K562 (cell line): ENCODE measurements at regions not wholly inside any gene's neighbourhood (a gene's known extent, or its start where the extent isn't known, plus 50 kb on each side); places are given as distances from the start of the nearest gene placed in this dataset.

Experiments used
- ATAC-seq: fragments of 200-7000 bp; cut with Tn5 transposase; 3 replicates; pipeline ENCODE4 v1.9.1; 2020; ENCODE audit warnings: moderate library complexity
- BruUV-seq: library from RNA; stranded (reverse); fragments of 400-500 nt; replicated peaks from 2 replicates; lab custom pipeline; 2021; lab: Mats Ljungman, UMichigan
- CTCF ChIA-PET: fragments of 300-600 bp; formaldehyde crosslinking; extraction: SDS; loops from one replicate; lab custom pipeline; 2021; ENCODE audit warnings: low intra/inter-chr PET ratio; lab: Yijun Ruan, JAX
- POLR2A ChIA-PET: fragments of 300-600, 350-650 bp; sonication (Branson Sonifier 250); formaldehyde crosslinking; extraction: SDS; loops from one replicate; lab custom pipeline; 2021; ENCODE audit warnings: antibody characterized with exemption, inconsistent platforms; lab: Yijun Ruan, JAX
- DNase-seq, 4 experiments: peaks; one replicate each; pipeline versions ENCODE4 v3.0.0 to v3.0.0-alpha.2; 2011 to 2018; ENCODE audit warnings: low spot score in 3 of 4, mixed read lengths in 3 of 4; ENCODE audit errors: extremely low read depth in 1 of 4
- FAIRE-seq: peaks from 2 replicates; lab custom pipeline; 2011; peaks lifted over from hg19 to GRCh38; lab: Jason Lieb, UNC
- H2AFZ ChIP-seq: 2 replicates; pipeline ENCODE4 v1.6.0; 2011; ENCODE audit warnings: low read depth, low read length, control low read depth, inconsistent platforms
- H3K27ac ChIP-seq: fragments of 200-600 bp; 3 replicates; pipeline ENCODE4 v1.8.0; 2011; ENCODE audit warnings: low read depth, mild to moderate bottlenecking, control low read depth, inconsistent platforms, low read length, moderate library complexity, mixed read lengths; ENCODE audit errors: extremely low read depth
- H3K27me3 ChIP-seq, 2 experiments: fragments of 300-600 bp in 1 of 2; 2 replicates in 1 of 2; 3 replicates in 1 of 2; pipeline versions ENCODE4 v1.6.0 to v1.8.0; 2011; ENCODE audit warnings: inconsistent platforms in 2 of 2, low read length in 2 of 2, mild to moderate bottlenecking in 1 of 2, mixed read lengths in 1 of 2, moderate library complexity in 1 of 2; ENCODE audit not compliant: control insufficient read depth in 2 of 2, insufficient read depth in 2 of 2
- H3K36me3 ChIP-seq: fragments of 300-600 bp; 3 replicates; pipeline ENCODE4 v1.8.0; 2011; ENCODE audit warnings: mild to moderate bottlenecking, low read length, inconsistent platforms; ENCODE audit not compliant: control insufficient read depth, insufficient read depth
- H3K4me1 ChIP-seq, 2 experiments: fragments of 200-600 bp in 1 of 2; replicated peaks in 1 of 2; 2 replicates in 1 of 2; 3 replicates in 1 of 2; pipeline versions ENCODE4 v1.5.1 to v1.8.0; 2011; ENCODE audit warnings: inconsistent platforms in 2 of 2, low read length in 2 of 2, mild to moderate bottlenecking in 1 of 2, mixed read lengths in 1 of 2, moderate library complexity in 1 of 2; ENCODE audit not compliant: control insufficient read depth in 2 of 2, insufficient read depth in 2 of 2
- H3K4me2 ChIP-seq: 2 replicates; pipeline ENCODE4 v1.6.1; 2011; ENCODE audit warnings: low read length, control low read depth, inconsistent platforms, mixed read lengths; ENCODE audit not compliant: insufficient read depth
- H3K4me3 ChIP-seq: fragments of 200-600 bp; sonication (generic), shearing (Covaris generic); 2 replicates; pipeline ENCODE4 v1.5.1; 2016; ENCODE audit warnings: control low read depth, inconsistent platforms
- H3K79me2 ChIP-seq: fragments of 200-600 bp; 3 replicates; pipeline ENCODE4 v1.8.0; 2011; ENCODE audit warnings: low read length, inconsistent platforms; ENCODE audit not compliant: control insufficient read depth, insufficient read depth
- H3K9ac ChIP-seq, 2 experiments: 2 replicates each; pipeline versions ENCODE4 v1.6.0 to v1.6.1; 2011; ENCODE audit warnings: low read depth in 2 of 2, low read length in 2 of 2, control low read depth in 1 of 2, inconsistent platforms in 1 of 2, mild to moderate bottlenecking in 1 of 2, mixed read lengths in 1 of 2; ENCODE audit not compliant: insufficient read depth in 1 of 2
- H3K9me1 ChIP-seq: one replicate; pipeline ENCODE4 v1.6.0; 2011; ENCODE audit warnings: inconsistent platforms, mild to moderate bottlenecking, low read length, moderate library complexity; ENCODE audit not compliant: control insufficient read depth, insufficient read depth
- H3K9me3 ChIP-seq: replicated peaks from 2 replicates; pipeline ENCODE4 v1.5.1; 2011; ENCODE audit warnings: low read depth, low read length, inconsistent platforms; ENCODE audit not compliant: control insufficient read depth, insufficient read depth
- H4K20me1 ChIP-seq: replicated peaks from 2 replicates; pipeline ENCODE4 v1.6.1; 2011; ENCODE audit warnings: low read length, inconsistent platforms, mixed read lengths; ENCODE audit not compliant: control insufficient read depth, insufficient read depth
- BDP1 ChIP-seq: IDR thresholded peaks from 3 replicates; pipeline ENCODE4 v1.6.1; 2011; ENCODE audit not compliant: insufficient read length, insufficient read depth
- EP300 ChIP-seq: IDR thresholded peaks from 2 replicates; pipeline ENCODE4 v1.6.1; 2012; ENCODE audit warnings: low read length, improper control_type of control experiment
- IRF2 ChIP-seq: sonication (generic); formaldehyde crosslinking; IDR thresholded peaks from 2 replicates; pipeline ENCODE4 v1.8.1; 2022; ENCODE audit warnings: mild to moderate bottlenecking, missing genetic modification reagents
- MECOM ChIP-seq: fragments of 250-450 bp; sonication (Bioruptor Pico); IDR thresholded peaks from 2 replicates; pipeline ENCODE4 v1.8.0; 2022; ENCODE audit warnings: inconsistent platforms
- MIER1 ChIP-seq: fragments of 450-650 bp; IDR thresholded peaks from 2 replicates; pipeline ENCODE4 v1.6.1; 2016; ENCODE audit warnings: antibody characterized with exemption, mild to moderate bottlenecking, low read depth
- SMAD3 ChIP-seq: fragments of 450-650 bp; formaldehyde crosslinking; conservative IDR thresholded peaks from 2 replicates; pipeline ENCODE4 v1.4.0; 2020; ENCODE audit warnings: mild to moderate bottlenecking
- ZNF324 ChIP-seq: fragments of 250-450 bp; sonication (Bioruptor Pico); IDR thresholded peaks from 2 replicates; pipeline ENCODE4 v1.4.0; 2020; ENCODE audit warnings: mild to moderate bottlenecking
- WGBS: fragments of 100-300 bp; shearing (Covaris generic); methylation state at CpG from one replicate; pipeline ENCODE4 v1.1.6; 2016; ENCODE audit warnings: low coverage, mixed read lengths; ENCODE audit not compliant: insufficient coverage; ENCODE audit errors: missing lambda C conversion rate; 5-methylcytosine and 5-hydroxymethylcytosine counted together
- in situ Hi-C: fragments of 300-500 bp; cut with MboI; formaldehyde crosslinking; loops from 4 replicates; pipeline ENCODE4 v1.15.0; 2018; ENCODE audit warnings: inconsistent platforms, mixed read lengths
- intact Hi-C: fragments of 100-400 bp; cut with micrococcal nuclease; formaldehyde crosslinking; loops from 2 replicates; pipeline ENCODE4 v1.14.2; 2022
- TF ChIP-seq, protein P1 (sequence below): sonication (generic); formaldehyde crosslinking; IDR thresholded peaks from 2 replicates; pipeline ENCODE4 v1.8.0; 2022; ENCODE audit warnings: mild to moderate bottlenecking, missing genetic modification reagents
- TF ChIP-seq, protein P2 (sequence below), 2 experiments: fragments of 150-350 bp in 1 of 2; IDR thresholded peaks; 2 replicates each; pipeline ENCODE4 v1.6.1; 2012 to 2016; ENCODE audit warnings: low read depth in 2 of 2, low read length in 2 of 2, mild to moderate bottlenecking in 1 of 2, moderate library complexity in 1 of 2
- TF ChIP-seq, protein P3 (sequence below): sonication (generic); formaldehyde crosslinking; IDR thresholded peaks from 2 replicates; pipeline ENCODE4 v1.9.0; 2022; ENCODE audit warnings: mild to moderate bottlenecking, missing genetic modification reagents
- TF ChIP-seq, protein P4 (sequence below): fragments of 450-650 bp; IDR thresholded peaks from 2 replicates; pipeline ENCODE4 v1.6.1; 2016

GRCh38 chr1:214761030-214761429 is 158.0 kb downstream of the CENPF start:
- Histone ChIP-seq H2AFZ (no peak overlapping the region), H3K36me3 (no peaks in the 10 kb centered on the region), H4K20me1 (no peaks in the 10 kb centered on the region), H3K4me1 (no peaks in the 10 kb centered on the region), H3K9me1 (no peaks in the 10 kb centered on the region), H3K79me2 (no peaks in the 10 kb centered on the region), H3K27me3 (no peaks in the 10 kb centered on the region), H3K4me2 (no peak overlapping the region), H3K27ac (no peak overlapping the region), H3K4me3 (no peak overlapping the region)
- POLR2A ChIA-PET = no interaction called here
- ATAC-seq (no peak), DNase-seq (no peak), FAIRE-seq (no peak)
- intact Hi-C loops = no loop called here
- BruUV-seq = no TSS peak
- in situ Hi-C loops = no loop called here
- WGBS = 4% methylated on average over 1 of the region's 1 CpG
- TF ChIP-seq BDP1 (no peak), MIER1 (no peak), ZNF324 (CRISPR knock-in tag) (peak; percentile 92), IRF2 (no peak)
- TF ChIP-seq, all 486 proteins: peak for 1
- Histone ChIP-seq H3K9me3 (0 out of 2 replicates have a peak, but pooled peaks cover 3% of the 10 kb centered on the region), H3K9ac (no peak overlapping the region)
- CTCF ChIA-PET = no interaction called here

DNA sequence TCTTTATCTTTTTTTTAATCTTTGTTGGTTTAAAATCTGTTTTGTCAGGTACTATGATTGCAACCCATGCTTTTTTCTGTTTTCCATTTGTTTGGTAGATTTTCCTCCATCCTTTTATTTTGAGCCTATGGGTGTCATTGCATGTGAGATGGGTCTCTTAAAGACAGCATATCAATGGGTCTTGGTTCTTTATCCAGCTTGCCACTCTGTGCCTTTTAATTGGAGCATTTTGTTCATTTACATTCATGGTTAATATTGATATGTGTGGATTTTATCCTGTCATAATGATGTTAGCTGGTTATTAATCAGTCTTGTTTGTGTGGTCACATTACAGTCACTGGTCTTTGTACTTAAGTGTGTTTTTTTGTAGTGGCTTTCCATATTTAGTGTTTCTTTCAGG is 159.9 kb downstream of the CENPF start:
- Histone ChIP-seq H3K27me3 (no peaks in the 10 kb centered on the region), H4K20me1 (no peaks in the 10 kb centered on the region), H3K4me3 (no peak overlapping the region), H2AFZ (no peak overlapping the region), H3K9me3 (0 out of 2 replicates have a peak, but pooled peaks cover 3% of the 10 kb centered on the region), H3K9ac (no peak overlapping the region), H3K4me1 (no peaks in the 10 kb centered on the region), H3K9me1 (no peaks in the 10 kb centered on the region), H3K27ac (no peak overlapping the region), H3K36me3 (no peaks in the 10 kb centered on the region), H3K79me2 (no peaks in the 10 kb centered on the region), H3K4me2 (no peak overlapping the region)
- ChIA-PET CTCF (interaction anchor here (0.6 kb wide), 1 partner anchor 1071 kb away, joined by 3 read pairs; no protein-coding TSS in a partner anchor), POLR2A (no interaction called here)
- in situ Hi-C loops (no loop called here), intact Hi-C loops (no loop called here)
- BruUV-seq = no TSS peak
- no peak for ATAC-seq
- no peak for DNase-seq
- FAIRE-seq = no peak
- TF ChIP-seq SMAD3 (no peak), MECOM (CRISPR knock-in tag) (no peak), EP300 (no peak)
- TF ChIP-seq, protein P1, sequence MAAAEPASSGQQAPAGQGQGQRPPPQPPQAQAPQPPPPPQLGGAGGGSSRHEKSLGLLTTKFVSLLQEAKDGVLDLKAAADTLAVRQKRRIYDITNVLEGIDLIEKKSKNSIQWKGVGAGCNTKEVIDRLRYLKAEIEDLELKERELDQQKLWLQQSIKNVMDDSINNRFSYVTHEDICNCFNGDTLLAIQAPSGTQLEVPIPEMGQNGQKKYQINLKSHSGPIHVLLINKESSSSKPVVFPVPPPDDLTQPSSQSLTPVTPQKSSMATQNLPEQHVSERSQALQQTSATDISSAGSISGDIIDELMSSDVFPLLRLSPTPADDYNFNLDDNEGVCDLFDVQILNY = no peak
- TF ChIP-seq, protein P2, sequence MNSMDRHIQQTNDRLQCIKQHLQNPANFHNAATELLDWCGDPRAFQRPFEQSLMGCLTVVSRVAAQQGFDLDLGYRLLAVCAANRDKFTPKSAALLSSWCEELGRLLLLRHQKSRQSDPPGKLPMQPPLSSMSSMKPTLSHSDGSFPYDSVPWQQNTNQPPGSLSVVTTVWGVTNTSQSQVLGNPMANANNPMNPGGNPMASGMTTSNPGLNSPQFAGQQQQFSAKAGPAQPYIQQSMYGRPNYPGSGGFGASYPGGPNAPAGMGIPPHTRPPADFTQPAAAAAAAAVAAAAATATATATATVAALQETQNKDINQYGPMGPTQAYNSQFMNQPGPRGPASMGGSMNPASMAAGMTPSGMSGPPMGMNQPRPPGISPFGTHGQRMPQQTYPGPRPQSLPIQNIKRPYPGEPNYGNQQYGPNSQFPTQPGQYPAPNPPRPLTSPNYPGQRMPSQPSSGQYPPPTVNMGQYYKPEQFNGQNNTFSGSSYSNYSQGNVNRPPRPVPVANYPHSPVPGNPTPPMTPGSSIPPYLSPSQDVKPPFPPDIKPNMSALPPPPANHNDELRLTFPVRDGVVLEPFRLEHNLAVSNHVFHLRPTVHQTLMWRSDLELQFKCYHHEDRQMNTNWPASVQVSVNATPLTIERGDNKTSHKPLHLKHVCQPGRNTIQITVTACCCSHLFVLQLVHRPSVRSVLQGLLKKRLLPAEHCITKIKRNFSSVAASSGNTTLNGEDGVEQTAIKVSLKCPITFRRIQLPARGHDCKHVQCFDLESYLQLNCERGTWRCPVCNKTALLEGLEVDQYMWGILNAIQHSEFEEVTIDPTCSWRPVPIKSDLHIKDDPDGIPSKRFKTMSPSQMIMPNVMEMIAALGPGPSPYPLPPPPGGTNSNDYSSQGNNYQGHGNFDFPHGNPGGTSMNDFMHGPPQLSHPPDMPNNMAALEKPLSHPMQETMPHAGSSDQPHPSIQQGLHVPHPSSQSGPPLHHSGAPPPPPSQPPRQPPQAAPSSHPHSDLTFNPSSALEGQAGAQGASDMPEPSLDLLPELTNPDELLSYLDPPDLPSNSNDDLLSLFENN (IDR thresholded peaks at IDR 0.05; ENCODE audit: low read depth in 2 of 2, low read length in 2 of 2) = no peak
- TF ChIP-seq, protein P3, sequence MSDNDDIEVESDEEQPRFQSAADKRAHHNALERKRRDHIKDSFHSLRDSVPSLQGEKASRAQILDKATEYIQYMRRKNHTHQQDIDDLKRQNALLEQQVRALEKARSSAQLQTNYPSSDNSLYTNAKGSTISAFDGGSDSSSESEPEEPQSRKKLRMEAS (CRISPR knock-in tag) = no peak
- TF ChIP-seq, protein P4, sequence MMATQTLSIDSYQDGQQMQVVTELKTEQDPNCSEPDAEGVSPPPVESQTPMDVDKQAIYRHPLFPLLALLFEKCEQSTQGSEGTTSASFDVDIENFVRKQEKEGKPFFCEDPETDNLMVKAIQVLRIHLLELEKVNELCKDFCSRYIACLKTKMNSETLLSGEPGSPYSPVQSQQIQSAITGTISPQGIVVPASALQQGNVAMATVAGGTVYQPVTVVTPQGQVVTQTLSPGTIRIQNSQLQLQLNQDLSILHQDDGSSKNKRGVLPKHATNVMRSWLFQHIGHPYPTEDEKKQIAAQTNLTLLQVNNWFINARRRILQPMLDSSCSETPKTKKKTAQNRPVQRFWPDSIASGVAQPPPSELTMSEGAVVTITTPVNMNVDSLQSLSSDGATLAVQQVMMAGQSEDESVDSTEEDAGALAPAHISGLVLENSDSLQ = no peak
